CD4-positive, alpha-beta T cell (primary cell): ENCODE measurements at regions not wholly inside any gene's neighbourhood (a gene's known extent, or its start where the extent isn't known, plus 50 kb on each side); places are given as distances from the start of the nearest gene placed in this dataset.
"Not testable (repeated sequence)": the region's sequence is repeated elsewhere in the genome, so short reads cannot be mapped to it uniquely, and the experiment has no call there.

Experiments
- ATAC-seq: fragments of 200-7000 bp; cut with Tn5 transposase; one replicate; pipeline ENCODE4 v1.10.0; 2022; ENCODE audit warnings: mild to moderate bottlenecking; ENCODE audit not compliant: poor library complexity
- CTCF ChIA-PET: fragments of 350-600 bp; sonication (Branson Sonifier 250); formaldehyde crosslinking; loops from one replicate; lab custom pipeline; 2021; ENCODE audit warnings: antibody characterized with exemption, inconsistent platforms; lab: Charles Lee
- POLR2A ChIA-PET: fragments of 350-600 bp; sonication (Branson Sonifier 250); formaldehyde crosslinking; loops from one replicate; lab custom pipeline; 2021; ENCODE audit warnings: antibody characterized with exemption, inconsistent platforms; lab: Charles Lee
- DNase-seq, 14 experiments: peaks; one replicate each; pipeline ENCODE4 v3.0.0-alpha.2; 2013 to 2020; ENCODE audit warnings: mixed read lengths in 2 of 14
- H3K27ac ChIP-seq, 2 donors: one replicate each; pipeline versions ENCODE4 v1.5.1 to v1.7.0; 2013; ENCODE audit warnings: low read length in 2 of 2, low read depth in 1 of 2, mild to moderate bottlenecking in 1 of 2
- H3K27me3 ChIP-seq, 2 experiments: 1 replicate in 1 of 2; 2 replicates in 1 of 2; pipeline versions ENCODE4 v1.6.1 to v1.7.0; 2013; ENCODE audit warnings: low read length in 2 of 2, control low read depth in 1 of 2, mild to moderate bottlenecking in 1 of 2, moderate library complexity in 1 of 2; ENCODE audit not compliant: insufficient read depth in 2 of 2, control insufficient read depth in 1 of 2
- H3K36me3 ChIP-seq: one replicate; pipeline ENCODE4 v1.6.1; 2013; ENCODE audit warnings: low read length, control low read depth; ENCODE audit not compliant: insufficient read depth
- H3K4me1 ChIP-seq: one replicate; pipeline ENCODE4 v1.6.1; 2013; ENCODE audit warnings: low read length, control low read depth; ENCODE audit not compliant: insufficient read depth
- H3K4me3 ChIP-seq: one replicate; pipeline ENCODE4 v1.5.1; 2013; ENCODE audit warnings: mild to moderate bottlenecking, low read length, moderate library complexity
- H3K9me3 ChIP-seq, 2 experiments: 1 replicate in 1 of 2; 2 replicates in 1 of 2; pipeline versions ENCODE4 v1.6.1 to v1.7.0; 2013; ENCODE audit warnings: low read length in 2 of 2, mild to moderate bottlenecking in 2 of 2, control low read depth in 1 of 2, moderate library complexity in 1 of 2; ENCODE audit not compliant: control insufficient read depth in 1 of 2, insufficient read depth in 1 of 2
- H3K27ac Mint-ChIP-seq: one replicate; pipeline ENCODE4 v1.8.0; 2020; ENCODE audit warnings: mixed read lengths
- H3K27me3 Mint-ChIP-seq: one replicate; pipeline ENCODE4 v1.8.0; 2021; ENCODE audit warnings: mixed read lengths
- H3K36me3 Mint-ChIP-seq: one replicate; pipeline ENCODE4 v1.8.0; 2021; ENCODE audit warnings: low read depth, mixed read lengths
- H3K4me1 Mint-ChIP-seq: one replicate; pipeline ENCODE4 v1.8.0; 2021; ENCODE audit warnings: low read depth, mixed read lengths
- H3K4me3 Mint-ChIP-seq: one replicate; pipeline ENCODE4 v1.8.0; 2020; ENCODE audit warnings: mild to moderate bottlenecking, mixed read lengths
- H3K9me3 Mint-ChIP-seq: one replicate; pipeline ENCODE4 v1.8.0; 2020; ENCODE audit warnings: mixed read lengths
- intact Hi-C, 2 experiments: fragments of 100-400 bp; cut with DNase I in 1 of 2; cut with micrococcal nuclease in 1 of 2; formaldehyde crosslinking; loops; one replicate each; pipeline versions ENCODE4 v1.15.1 to v1.9.0; 2023 to 2025; cut with DNase I, micrococcal nuclease
- TF ChIP-seq, protein P1 (sequence below): fragments of 200-600 bp; IDR thresholded peaks from one replicate; pipeline ENCODE4 v1.8.0; 2022; ENCODE audit warnings: antibody characterized with exemption, mild to moderate bottlenecking

DNA sequence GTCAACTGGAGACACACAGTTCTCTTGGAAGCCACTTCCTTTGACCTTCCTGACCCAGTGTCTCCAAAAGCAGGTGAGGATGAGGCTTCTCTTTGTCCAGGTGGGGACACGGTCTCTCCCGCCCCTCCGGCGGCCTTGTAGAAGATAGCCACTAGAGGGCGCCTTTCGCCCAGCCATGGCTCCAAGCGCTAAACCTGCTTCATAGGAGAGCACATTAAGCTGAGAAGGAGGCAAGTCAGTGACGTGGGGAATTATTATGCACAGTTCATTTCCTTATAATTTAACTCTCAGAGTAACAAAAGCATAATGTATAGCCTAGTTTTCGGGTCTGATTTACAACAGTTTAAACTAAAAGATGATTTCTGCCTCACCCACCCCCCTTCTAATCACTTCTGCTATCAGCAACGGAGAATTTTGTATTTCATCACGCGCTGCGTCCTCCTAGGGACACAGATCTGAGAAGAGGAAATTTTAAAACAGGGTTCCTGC, 208.7 kb downstream of the ICOS start:
- Mint-ChIP-seq H3K27ac (no peak overlapping the region), H3K9me3 (no peaks in the 10 kb centered on the region), H3K27me3 (peaks cover 9% of the 10 kb centered on the region), H3K4me3 (peak overlapping the region; percentile 87), H3K4me1 (peaks cover 5% of the 10 kb centered on the region), H3K36me3 (no peaks in the 10 kb centered on the region)
- DNase-seq (peak; percentile 62 to 86 (median 72)), ATAC-seq (peak; percentile 98)
- intact Hi-C loops, result loop anchor here (1.0 to 10.0 kb wide), 10 partner anchors 33 to 1803 kb away; partner anchors contain the start of gene ICOS (in 1 of the 2)
- no peak overlapping the region for H3K27ac ChIP-seq
- CTCF ChIA-PET, result interaction anchor here (0.5 to 2.2 kb wide), 7 partner anchors 10 to 1802 kb away, joined by 3 to 18 read pairs (median 3); no protein-coding TSS in a partner anchor
- no peaks in the 10 kb centered on the region for H3K9me3 ChIP-seq
- POLR2A ChIA-PET, result interaction anchor here (1.0 to 1.8 kb wide), 3 partner anchors 8 to 35 kb away, joined by 4 to 6 read pairs (median 5); no protein-coding TSS in a partner anchor
- H3K4me1 ChIP-seq, result peaks cover 8% of the 10 kb centered on the region
- H3K27me3 ChIP-seq, result peaks cover 0 to 4% of the 10 kb centered on the region in 2 experiments
- TF ChIP-seq, protein P1, sequence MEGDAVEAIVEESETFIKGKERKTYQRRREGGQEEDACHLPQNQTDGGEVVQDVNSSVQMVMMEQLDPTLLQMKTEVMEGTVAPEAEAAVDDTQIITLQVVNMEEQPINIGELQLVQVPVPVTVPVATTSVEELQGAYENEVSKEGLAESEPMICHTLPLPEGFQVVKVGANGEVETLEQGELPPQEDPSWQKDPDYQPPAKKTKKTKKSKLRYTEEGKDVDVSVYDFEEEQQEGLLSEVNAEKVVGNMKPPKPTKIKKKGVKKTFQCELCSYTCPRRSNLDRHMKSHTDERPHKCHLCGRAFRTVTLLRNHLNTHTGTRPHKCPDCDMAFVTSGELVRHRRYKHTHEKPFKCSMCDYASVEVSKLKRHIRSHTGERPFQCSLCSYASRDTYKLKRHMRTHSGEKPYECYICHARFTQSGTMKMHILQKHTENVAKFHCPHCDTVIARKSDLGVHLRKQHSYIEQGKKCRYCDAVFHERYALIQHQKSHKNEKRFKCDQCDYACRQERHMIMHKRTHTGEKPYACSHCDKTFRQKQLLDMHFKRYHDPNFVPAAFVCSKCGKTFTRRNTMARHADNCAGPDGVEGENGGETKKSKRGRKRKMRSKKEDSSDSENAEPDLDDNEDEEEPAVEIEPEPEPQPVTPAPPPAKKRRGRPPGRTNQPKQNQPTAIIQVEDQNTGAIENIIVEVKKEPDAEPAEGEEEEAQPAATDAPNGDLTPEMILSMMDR, result peak; percentile 97
- H3K4me3 ChIP-seq, result peak overlapping the region; percentile 47
- H3K36me3 ChIP-seq, result no peaks in the 10 kb centered on the region

DNA sequence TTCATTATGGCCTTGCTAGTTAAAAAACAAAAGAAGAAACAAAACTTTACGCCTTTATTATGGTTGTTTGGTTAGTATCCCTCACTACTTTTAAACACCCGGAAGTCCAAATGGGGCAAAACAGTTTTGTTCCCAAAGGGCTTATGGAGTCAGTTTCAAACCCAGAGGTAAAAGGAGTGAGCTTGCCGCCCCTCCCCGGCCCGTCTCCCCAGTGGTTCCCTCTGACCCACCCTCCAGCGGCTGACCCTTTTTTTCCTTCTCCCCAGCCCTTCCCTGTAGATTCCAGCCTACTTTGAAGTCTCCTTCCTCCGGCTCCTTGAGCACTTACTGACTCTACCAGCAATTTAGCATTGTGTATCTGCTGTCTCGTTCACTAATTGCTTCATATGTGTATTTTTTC, 209.2 kb downstream of the ICOS start:
- intact Hi-C loops, result loop anchor here (1.0 to 10.0 kb wide), 10 partner anchors 33 to 1803 kb away; partner anchors contain the start of gene ICOS (in 1 of the 2)
- peak overlapping the region; percentile 47 for H3K4me3 ChIP-seq
- CTCF ChIA-PET, result interaction anchor here (0.5 to 2.2 kb wide), 6 partner anchors 11 to 1802 kb away, joined by 3 to 18 read pairs (median 3); no protein-coding TSS in a partner anchor
- Mint-ChIP-seq H3K27me3 (peaks cover 9% of the 10 kb centered on the region), H3K36me3 (no peaks in the 10 kb centered on the region), H3K4me1 (peaks cover 5% of the 10 kb centered on the region), H3K4me3 (peak overlapping the region; percentile 87), H3K27ac (no peak overlapping the region), H3K9me3 (no peaks in the 10 kb centered on the region)
- peak; percentile 23 for ATAC-seq
- H3K27ac ChIP-seq, result no peak overlapping the region
- POLR2A ChIA-PET, result interaction anchor here (1.0 to 1.8 kb wide), 3 partner anchors 9 to 36 kb away, joined by 4 to 6 read pairs (median 5); no protein-coding TSS in a partner anchor
- TF ChIP-seq, protein P1, result no peak
- H3K27me3 ChIP-seq, result peaks cover 0 to 4% of the 10 kb centered on the region in 2 experiments
- H3K4me1 ChIP-seq, result peaks cover 8% of the 10 kb centered on the region
- DNase-seq, result peak in 1 of 14 experiments; percentile 11
- H3K36me3 ChIP-seq, result no peaks in the 10 kb centered on the region
- H3K9me3 ChIP-seq, result no peaks in the 10 kb centered on the region

DNA sequence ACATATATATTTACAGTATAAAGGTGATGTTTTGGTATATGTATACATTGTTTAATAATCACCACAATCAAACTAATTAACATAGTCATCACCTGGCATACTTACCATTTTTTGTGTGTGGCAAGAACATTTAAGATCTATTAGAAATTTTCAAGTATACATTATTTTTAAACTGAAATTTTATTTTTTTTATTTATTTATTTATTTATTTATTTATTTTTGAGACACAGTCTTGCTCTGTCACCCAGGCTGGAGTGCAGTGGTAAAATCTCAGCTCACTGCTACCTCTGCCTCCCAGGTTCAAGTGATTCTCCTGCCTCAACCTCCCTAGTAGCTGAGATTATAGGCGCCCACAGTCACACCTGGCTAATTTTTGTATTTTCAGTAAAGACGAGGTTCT, 210.5 kb downstream of the ICOS start:
- CTCF ChIA-PET, H3K27ac Mint-ChIP-seq, H3K4me1 ChIP-seq, H3K27ac ChIP-seq, H3K4me1 Mint-ChIP-seq, ATAC-seq, H3K9me3 ChIP-seq, H3K36me3 Mint-ChIP-seq, H3K27me3 ChIP-seq, POLR2A ChIA-PET, H3K9me3 Mint-ChIP-seq, H3K4me3 Mint-ChIP-seq, H3K36me3 ChIP-seq, H3K4me3 ChIP-seq, DNase-seq: not testable (repeated sequence)
- intact Hi-C loops, result loop anchor here (5.0 to 10.0 kb wide), 6 partner anchors 40 to 1780 kb away; partner anchors contain the start of gene ICOS (in 1 of the 2)
- peaks cover 15% of the 10 kb centered on the region for H3K27me3 Mint-ChIP-seq
